COR-L47 (cell line): ENCODE measurements at regions not wholly inside any gene's neighbourhood (a gene's known extent, or its start where the extent isn't known, plus 50 kb on each side); places are given as distances from the start of the nearest gene placed in this dataset.
"Not testable (repeated sequence)": the region's sequence is repeated elsewhere in the genome, so short reads cannot be mapped to it uniquely, and the experiment has no call there.

Source experiments
- DNase-seq: peaks from one replicate; lab custom pipeline; 2025; lab: John Stamatoyannopoulos, UW

DNA sequence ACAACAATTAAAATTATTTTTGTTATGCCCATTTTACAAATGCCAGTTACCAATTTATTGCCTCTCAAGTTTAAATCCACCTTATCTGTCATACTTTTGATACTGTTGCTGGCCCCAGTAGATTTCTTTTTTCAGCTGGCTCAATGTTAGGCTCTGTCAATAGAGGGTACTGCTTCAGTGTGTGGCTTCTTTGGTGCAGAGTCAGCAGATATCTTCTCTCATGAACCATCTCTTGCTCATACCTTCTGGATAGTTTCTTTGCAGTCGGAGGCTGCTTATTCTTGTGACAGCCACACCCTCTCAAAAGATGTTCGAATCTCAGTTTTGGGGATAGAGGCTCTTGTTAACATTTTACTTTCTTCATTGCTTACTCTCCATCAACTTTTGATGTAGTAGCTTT, 849.9 kb upstream of the SEMA6A start:
- DNase-seq: no peak

DNA sequence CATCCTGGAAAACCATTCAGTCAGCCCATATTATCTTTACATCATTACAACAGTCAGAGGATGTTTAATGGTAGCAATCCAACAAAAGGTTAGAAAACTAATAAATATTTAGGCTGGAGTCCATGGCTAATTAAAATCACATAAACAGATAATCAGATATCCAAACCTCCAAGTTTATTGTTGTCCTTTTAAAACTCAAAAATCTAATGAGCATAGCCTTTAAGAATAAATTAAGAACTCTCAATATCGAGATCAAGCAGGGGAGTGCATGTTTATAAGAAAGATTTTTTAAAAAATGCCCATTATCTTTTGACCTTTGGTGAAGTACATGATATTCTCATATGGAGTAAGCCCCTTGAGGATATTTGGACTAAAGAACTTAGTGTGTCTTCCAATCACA, 842.9 kb upstream of the SEMA6A start:
- no peak for DNase-seq

DNA sequence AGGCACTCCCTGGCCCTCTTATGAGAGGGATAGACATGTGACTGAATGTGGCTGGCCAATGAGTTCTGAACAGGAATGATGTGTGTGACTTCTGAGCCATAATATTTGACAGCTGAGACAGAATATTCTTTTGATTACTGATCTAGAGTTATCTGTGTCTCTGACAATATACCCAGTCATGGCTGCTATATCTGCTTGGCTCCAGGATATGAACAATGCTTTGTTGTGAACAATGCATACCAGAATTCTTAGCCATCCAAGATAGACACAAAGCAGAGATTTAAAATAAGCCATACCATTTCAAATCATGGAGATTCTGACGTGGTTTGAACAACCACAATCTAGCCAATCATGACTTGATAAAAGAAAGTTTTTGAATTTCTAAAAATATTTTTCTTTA, 840.3 kb upstream of the SEMA6A start:
- no peak for DNase-seq

DNA sequence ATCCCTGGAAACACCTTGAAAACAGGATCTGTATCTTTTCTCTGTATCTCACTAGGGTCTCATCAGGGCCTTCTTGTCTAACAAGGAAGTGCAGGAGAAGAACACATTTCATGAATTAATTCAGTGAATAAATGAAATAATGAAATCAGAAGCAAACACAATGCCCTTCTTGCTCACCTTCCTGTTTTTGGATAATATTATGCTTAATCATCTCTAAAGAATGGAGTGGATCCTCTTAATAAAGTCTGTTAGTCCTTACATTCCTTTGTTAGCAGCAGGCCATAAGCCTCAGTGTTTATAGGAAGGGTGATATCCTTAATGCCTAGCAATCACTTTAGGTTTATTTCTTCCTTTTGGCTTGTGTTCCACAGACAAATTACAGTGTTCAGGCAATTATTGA, 837.1 kb upstream of the SEMA6A start:
- DNase-seq: no peak

DNA sequence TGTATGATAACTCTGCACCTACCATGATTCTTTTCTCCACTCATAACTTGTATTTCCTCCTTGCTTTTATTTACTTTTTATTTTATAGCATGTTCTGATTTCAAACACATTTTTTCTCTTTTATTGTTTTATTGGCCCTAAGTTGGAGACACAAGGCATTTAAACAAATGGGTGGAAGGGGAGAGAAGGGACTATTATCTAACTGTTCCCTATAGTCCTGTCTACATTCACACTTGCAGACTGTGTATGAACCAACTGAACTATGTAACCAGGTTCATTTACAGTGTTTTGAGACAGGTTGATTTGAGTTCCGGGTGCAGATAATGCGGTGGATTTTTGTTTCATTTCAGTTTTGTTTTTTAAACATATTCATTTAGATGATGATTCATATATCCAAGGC, 830.6 kb upstream of the SEMA6A start:
- DNase-seq: no peak

DNA sequence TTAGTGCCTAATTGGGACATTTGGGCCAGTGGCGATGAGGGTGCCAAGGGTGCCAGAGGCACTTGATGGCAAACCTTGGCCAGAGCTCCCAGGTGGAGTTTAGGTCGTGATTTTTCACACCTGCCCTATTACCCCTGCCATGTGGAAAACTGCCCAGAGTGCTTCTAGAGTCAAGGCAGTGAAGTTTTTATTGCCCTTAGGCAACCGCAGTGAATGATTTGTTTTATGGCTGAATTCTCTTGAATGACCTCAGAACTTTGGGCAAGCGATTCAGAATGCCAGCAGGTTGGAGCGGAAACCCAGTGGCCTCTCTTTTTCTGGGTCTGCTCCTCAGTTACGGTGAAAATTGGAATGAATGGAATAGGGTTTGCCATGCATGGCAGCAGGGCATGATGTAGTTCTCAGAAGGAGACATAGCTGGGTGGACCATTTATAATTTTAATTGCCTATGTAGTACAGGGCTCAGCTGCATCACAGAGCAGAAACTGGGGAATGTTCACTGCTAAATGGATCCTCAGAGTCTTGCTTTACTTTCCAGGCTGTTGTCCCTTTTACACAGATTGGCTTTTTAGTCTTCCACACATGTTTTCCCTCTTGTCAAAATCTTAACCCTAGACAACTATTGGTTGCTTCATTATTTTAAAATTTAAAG, 820.0 kb upstream of the SEMA6A start:
- DNase-seq: no peak

DNA sequence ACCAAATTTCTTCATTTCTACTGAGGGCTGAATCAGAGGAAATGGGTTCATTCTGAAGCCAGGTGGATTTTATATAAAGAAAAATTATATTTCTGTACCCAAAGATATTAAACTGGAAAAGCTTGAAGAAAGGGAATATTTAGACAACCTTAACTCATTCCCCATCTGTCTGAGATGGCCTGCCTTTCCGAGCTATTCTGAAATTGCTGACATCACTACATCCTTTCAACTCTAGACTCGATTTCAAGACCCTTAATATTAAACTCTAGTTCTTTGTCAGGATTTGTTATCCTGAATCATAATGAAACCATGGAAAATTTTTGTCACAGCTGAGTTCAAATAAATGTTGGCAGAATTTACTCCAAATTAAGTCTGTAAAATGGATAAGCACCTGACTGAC, 818.5 kb upstream of the SEMA6A start:
- no peak for DNase-seq

DNA sequence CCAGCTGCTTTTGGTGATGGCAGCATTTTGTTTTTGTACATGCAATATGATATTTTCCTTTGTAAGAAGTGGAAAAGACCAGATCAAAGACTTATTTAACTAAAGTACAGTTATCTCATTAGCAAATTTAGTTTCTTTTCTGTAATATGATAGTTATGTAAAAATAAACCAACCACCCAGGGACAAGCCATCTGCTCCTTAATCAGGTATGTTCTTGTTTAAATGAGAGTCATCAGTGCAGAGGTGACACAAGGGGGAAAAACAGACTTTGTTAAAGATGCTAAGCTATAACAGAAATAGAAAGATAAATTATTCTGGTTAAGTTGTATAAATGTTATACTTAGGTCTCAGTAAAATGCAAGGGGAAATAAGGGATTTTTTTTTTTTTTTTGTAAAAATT, 805.7 kb upstream of the SEMA6A start:
- no peak for DNase-seq

DNA sequence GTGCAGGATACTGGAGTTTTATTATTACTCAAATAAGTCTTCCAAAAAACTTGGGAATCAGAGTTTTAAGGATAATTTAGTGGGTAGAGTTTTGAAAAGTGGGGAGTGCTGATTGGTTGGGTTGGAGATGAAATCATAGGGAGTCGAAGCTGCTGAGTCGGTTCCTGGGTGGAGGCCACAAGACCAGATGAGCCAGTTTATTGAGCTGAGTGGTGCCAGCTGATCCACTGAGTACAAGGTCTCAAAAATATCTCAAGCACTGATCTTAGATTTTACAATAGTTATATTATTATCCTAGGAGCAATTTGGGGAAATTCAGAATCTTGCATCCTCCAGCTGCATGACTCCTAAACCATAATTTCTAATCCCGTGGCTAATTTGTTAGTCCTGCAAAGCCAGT, 804.9 kb upstream of the SEMA6A start:
- DNase-seq: no peak

DNA sequence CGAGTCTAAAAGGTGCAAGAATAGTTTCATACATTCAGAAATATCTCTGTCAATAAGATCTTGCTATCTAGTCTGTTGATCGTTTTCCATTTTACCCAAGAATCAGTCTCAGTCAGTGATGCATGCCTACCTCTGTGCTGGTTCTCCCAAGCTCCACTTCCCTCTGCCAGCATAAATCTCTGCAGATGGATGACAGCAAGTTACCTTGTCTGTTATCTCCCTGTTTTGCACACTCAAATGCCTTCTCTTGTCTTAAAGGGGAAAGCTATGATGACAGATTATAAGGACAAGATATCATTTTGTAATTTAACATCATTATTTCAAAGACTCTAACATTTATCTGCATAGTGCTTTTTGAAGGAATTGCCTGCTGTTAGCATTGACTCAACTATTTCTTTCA, 802.1 kb upstream of the SEMA6A start:
- no peak for DNase-seq

DNA sequence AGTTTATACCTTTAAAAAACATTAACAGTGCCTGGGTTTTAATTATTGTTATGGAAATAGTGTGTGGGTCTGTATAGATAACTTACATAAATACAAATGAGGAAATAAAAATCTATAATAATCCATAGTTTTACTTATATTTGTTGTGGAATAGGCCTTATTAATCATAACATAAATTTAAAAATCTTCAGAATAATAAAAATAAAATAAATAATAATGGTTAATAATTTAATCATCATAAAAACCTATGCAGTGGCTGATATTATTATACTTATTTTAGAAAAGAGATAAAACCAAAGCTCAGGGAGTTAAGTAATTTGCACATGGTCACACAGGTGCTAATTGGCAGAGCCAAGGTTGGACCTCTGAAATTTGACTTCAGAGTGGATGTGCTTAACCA, 785.3 kb upstream of the SEMA6A start:
- DNase-seq: no peak

DNA sequence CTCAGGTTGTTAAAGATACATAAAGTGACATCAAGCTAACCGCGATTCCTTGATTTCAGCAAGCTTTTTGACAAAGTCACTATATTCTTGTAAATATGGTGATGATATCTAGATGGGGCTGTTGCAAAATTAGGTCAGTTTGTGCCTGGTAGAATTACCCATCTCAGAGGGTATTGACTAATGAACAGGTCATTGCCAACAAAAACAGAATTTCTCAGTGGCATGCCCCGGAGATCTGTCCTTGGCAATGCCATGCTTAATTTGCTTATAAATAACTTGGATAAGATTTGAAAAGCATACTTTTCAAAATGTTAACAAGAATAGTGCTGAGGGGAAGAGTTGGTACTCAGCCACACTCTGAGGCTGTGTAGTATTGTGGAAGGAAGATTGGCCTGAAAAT, 783.3 kb upstream of the SEMA6A start:
- no peak for DNase-seq

DNA sequence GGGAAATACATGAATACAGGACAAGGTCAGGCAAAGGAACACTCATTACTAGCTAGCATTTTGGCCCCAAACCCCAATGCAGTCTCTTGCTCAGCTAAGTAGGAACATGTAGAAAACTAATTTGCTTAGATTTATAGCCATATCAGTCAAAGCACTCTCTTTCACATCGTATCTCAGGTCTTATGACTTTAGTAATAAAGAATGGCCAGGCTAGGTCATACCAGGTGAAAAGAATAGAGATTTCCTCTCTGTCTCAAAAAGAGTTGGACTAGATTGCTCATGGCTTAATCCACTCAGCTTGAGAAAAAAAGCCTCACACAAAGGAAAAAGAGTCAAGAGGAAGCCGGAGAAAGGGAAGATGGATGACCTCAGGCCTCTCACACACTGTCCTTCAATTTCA, 772.7 kb upstream of the SEMA6A start:
- no peak for DNase-seq

DNA sequence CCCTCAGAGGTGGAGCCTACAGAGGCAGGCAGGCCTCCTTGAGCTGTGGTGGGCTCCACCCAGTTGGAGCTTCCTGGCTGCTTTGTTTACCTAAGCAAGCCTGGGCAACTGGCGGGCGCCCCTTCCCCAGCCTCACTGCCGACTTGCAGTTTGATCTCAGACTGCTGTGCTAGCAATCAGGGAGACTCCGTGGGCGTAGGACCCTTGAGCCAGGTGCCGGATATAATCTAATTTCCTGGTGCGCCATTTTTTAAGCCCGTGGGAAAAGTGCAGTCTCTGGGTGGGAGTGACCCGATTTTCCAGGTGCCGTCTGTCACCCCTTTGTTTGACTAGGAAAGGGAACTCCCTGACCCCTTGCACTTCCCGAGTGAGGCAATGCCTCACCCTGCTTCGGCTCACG, 769.1 kb upstream of the SEMA6A start:
- not testable (repeated sequence) for DNase-seq

DNA sequence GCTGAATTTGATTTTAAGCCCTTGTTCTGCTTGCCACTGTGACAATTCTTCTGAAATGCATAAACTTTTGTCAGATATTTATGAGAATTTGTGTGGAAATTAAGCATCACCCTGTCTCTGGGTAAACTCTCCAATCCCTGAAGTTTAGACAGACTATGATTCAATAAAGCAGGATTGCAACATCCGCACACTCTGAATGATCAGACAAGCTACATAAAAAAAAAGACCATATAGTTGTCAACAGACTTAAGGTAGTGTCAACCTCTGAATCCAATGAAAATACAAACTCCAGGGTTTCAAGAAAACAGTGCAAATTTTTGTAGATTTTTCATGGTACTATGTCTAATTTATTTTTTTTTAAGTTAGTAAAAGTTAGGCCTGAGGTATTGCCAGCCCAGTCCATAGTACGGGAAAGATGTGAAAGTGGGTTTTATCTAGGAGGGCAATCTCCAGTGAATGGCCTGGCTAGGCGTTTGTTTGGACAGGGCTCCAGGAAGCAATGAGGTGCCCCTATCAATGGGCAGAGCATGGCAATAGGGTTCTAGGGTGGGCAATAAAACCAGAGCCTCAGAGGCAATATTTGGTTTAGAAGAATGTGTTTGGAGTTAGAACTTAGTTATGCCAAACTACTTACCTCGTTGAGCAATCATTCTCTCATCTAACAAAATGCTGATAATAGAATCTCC, 762.6 kb upstream of the SEMA6A start:
- DNase-seq: no peak

DNA sequence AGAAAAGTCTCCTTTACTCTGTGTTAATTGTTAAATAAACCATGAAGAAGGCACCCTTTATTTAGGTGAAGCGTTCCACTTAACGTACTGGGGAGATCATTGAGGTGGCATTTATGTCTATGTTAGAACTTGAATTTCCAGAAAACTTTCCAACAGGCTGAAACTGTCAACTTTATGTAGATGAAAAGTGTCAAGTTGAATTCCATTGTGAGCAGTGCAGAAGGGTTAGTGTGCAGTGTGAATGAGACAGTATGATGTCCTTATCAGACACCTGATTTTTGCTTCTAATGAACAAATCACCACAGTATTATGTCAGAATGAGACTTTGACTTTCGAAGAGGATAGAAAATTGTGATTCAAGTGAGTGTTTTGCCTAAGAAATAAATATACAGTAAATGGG, 761.6 kb upstream of the SEMA6A start:
- no peak for DNase-seq

DNA sequence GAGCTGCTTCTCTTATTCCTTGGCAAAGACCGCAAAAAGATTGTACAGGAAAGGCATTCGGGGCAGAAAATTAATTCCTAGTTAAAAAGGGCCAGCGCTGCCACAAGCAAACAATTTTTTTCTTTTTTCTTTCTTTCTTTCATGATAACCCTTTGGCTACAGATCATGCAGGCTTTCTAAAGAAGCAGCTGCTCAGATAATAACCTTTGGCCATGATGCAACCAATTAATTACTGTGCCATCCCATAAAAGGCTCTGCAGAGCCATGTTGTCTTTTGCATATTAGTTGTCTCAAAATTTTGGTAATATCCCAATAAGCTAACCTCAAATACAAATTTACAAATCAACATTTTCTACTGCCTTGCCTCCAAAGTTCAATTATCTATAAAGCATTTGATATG, 758.4 kb upstream of the SEMA6A start:
- no peak for DNase-seq

DNA sequence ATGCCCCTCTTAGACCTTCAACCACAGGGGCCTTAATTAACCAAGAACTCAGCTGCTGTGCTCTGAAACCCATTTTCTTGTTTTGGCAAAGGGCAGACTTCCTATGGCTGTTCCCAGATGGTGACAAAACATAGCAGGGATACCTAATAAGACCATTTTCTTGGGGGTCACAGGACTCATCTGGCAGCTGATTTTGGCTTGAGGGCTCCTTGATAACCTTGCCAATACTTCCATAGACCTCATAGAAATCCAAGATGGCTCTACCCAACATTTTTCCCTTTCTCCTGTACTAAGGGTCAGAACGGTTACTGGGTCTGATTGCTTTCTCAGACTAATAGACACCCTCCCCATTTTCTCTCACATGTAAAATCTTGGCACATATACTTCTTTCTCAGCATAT, 757.7 kb upstream of the SEMA6A start:
- no peak for DNase-seq

DNA sequence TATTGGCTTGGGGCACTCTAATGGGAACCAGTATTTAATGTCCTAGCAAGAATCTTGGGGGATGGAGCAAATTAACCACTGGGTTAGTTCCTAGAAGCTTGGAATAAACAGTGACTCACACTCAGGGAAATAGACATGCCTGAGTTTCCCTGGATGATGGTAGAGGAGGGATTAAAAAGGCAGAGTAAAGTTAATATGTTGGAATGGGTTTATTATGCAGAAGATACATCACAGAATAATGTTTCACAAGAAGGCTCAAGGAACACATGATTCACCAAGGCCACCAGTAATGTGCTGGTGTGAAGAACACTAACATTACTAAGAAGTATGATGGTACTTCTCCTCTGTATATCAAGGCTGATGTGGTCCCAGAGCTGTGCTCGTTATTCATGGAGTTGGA, 752.9 kb upstream of the SEMA6A start:
- no peak for DNase-seq

DNA sequence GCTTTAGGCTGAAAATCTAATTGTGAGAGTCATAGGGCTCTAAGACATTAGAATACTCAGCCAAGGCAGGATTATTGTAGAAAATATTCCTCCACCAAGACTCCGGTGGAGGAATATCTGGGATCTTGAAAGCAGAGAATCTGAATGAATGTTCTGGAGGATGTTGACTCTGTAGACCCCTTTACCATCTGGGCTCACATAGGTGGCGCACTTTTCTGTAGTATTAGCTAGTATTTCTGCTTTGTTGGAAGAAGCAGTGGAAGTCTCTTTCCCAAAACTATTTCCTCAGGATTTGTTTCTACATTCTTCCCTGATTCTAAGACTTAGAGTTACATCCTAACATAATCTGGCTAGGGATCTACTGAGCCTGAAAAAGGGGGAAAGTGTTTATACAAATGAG, 752.4 kb upstream of the SEMA6A start:
- DNase-seq: no peak

DNA sequence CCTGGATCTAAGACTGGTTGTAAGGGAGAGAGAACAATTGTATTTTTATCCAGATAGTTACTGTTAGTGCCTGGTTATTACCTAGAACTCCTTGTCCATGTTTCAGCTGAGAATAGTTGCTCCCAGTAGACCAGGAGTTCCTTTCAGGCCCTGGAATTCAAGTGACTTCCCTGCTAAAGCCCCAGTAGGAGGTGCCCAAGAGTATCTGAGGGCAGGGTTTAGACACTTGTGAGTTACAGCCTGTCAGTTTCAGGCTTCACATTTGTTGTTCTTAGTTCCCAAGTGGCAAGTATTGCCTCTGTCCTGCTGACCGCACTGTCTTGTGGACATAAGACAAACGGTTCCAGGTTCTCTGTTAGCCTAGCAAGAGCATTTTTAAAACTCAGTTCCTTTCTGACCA, 743.9 kb upstream of the SEMA6A start:
- DNase-seq: no peak

DNA sequence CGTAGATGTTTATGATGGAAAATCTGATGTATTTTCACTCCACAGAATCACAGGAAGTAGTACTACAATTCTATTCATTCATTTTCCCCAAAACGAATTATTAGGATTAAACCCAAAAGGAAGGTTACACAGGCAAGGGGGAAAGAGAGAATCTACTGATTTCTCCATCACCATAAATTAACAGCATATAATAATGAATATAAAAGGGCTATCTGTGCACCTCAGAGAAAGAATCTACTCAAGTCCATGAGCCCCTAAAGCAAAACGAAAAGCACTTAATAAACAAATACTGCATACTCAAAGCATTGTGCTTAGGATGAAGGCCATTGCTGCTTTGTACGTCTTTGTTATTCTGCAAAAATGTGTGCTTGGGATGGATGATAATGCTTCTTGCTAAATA, 740.5 kb upstream of the SEMA6A start:
- no peak for DNase-seq

DNA sequence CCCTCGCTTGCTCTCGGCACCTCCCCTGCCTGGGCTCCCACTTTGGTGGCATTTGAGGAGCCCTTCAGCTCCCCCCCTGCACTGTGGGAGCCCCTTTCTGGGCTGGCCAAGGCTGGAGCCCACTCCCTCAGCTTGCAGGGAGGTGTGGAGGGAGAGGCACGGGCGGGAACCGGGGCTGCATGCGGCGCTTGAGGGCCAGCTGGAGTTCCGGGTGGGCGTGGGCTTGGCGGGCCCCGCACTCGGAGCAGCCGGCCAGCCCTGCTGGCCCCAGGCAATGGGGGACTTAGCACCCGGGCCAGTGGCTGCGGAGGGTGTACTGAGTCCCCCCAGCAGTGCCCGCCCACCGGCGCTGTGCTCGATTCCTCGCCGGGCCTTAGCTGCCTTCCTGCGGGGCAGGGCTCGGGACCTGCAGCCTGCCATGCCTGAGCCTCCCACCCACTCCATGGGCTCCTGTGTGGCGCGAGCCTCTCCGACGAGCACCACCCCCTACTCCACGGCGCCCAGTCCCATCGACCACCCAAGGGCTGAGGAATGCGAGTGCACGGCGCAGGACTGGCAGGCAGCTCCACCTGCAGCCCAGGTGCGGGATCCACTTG, 730.0 kb upstream of the SEMA6A start:
- not testable (repeated sequence) for DNase-seq

DNA sequence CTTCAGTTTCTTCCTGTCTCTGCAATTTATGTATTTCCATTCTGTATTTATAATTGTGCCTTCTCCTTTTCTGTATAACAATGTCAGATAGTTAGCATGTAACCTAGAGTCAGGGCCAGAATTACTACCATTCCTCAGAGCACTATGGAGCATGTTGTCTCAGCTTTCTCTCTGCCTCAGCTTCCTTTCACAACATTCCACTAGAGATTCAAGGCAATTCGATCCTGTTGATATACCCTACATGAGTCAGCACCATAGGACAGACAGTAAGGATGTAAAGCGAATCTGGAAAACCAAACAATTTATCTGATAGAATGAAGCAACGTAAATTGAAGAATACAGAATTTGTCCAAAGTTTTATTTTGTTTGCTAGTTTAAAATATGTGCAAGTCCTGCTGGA, 728.3 kb upstream of the SEMA6A start:
- no peak for DNase-seq
